Esophagus muscularis mucosa (tissue), 4 donors: ENCODE measurements at regions not wholly inside any gene's neighbourhood (a gene's known extent, or its start where the extent isn't known, plus 50 kb on each side); places are given as distances from the start of the nearest gene placed in this dataset.

Experiments
- DNase-seq: peaks from one replicate; pipeline ENCODE4 v3.0.0-alpha.2; 2017; ENCODE audit errors: extremely low spot score
- H3K27ac ChIP-seq, 4 donors: fragments of 200-600 bp; sonication (generic); replicated peaks in 1 of 4; 1 replicate in 3 of 4; 2 replicates in 1 of 4; pipeline ENCODE4 v1.5.1; 2016 to 2019; ENCODE audit warnings: mild to moderate bottlenecking in 1 of 4
- H3K27me3 ChIP-seq, 4 donors: fragments of 200-600 bp; sonication (generic); one replicate each; pipeline versions ENCODE4 v1.5.1 to v1.6.0; 2016 to 2019
- H3K36me3 ChIP-seq, 4 donors: fragments of 200-600 bp; sonication (generic); one replicate each; pipeline ENCODE4 v1.5.1; 2016 to 2019
- H3K4me1 ChIP-seq, 4 donors: fragments of 200-600 bp; sonication (generic); one replicate each; pipeline ENCODE4 v1.5.1; 2016 to 2019
- H3K4me3 ChIP-seq, 4 donors: fragments of 200-600 bp; sonication (generic); 1 replicate in 2 of 4; 2 replicates in 2 of 4; pipeline ENCODE4 v1.5.1; 2016 to 2019; ENCODE audit warnings: mild to moderate bottlenecking in 4 of 4, moderate library complexity in 1 of 4
- H3K9me3 ChIP-seq, 4 donors: fragments of 200-600 bp; sonication (generic); 1 replicate in 3 of 4; 2 replicates in 1 of 4; pipeline ENCODE4 v1.5.1; 2016 to 2019
- EP300 ChIP-seq: sonication (generic); formaldehyde crosslinking; IDR thresholded peaks from one replicate; pipeline ENCODE4 v1.6.1; 2017; ENCODE audit warnings: antibody characterized with exemption
- POLR2A ChIP-seq: fragments of 450-650 bp; IDR thresholded peaks from one replicate; pipeline ENCODE4 v1.6.1; 2017; ENCODE audit warnings: antibody characterized with exemption, moderate library complexity, mild to moderate bottlenecking, low read depth
- POLR2AphosphoS5 ChIP-seq, 2 donors: sonication (generic); formaldehyde crosslinking; IDR thresholded peaks; one replicate each; pipeline ENCODE4 v1.6.1; 2017; ENCODE audit warnings: antibody characterized with exemption in 2 of 2
- WGBS: methylation state at CpG from one replicate; pipeline ENCODE4 v1.1.5; 2018; 5-methylcytosine and 5-hydroxymethylcytosine counted together
- intact Hi-C: fragments of 100-400 bp; cut with DNase I; formaldehyde crosslinking; loops from one replicate; pipeline ENCODE4 v1.15.1; 2023
- TF ChIP-seq, protein P1 (sequence below), 3 experiments: fragments of 200-600 bp in 2 of 3; fragments of 450-650 bp in 1 of 3; sonication (generic) in 2 of 3; IDR thresholded peaks; one replicate each; pipeline ENCODE4 v1.5.1; 2017 to 2019; ENCODE audit warnings: antibody characterized with exemption in 3 of 3, mild to moderate bottlenecking in 2 of 3, moderate library complexity in 1 of 3

GRCh38 chr6:74657011-74657410 is 548.8 kb downstream of the COL12A1 start:
- Histone ChIP-seq H3K4me1 (no peaks in the 10 kb centered on the region), H3K9me3 (no peaks in the 10 kb centered on the region), H3K27ac (no peak overlapping the region), H3K4me3 (no peak overlapping the region), H3K36me3 (no peaks in the 10 kb centered on the region), H3K27me3 (no peaks in the 10 kb centered on the region)
- intact Hi-C loops = no loop called here
- DNase-seq = no peak
- 83% methylated on average over 2 of the region's 2 CpGs for WGBS
- TF ChIP-seq POLR2A = no peak
- no peak for TF ChIP-seq POLR2AphosphoS5 (IDR thresholded peaks at IDR 0.05)
- no peak for TF ChIP-seq EP300
- TF ChIP-seq, protein P1, sequence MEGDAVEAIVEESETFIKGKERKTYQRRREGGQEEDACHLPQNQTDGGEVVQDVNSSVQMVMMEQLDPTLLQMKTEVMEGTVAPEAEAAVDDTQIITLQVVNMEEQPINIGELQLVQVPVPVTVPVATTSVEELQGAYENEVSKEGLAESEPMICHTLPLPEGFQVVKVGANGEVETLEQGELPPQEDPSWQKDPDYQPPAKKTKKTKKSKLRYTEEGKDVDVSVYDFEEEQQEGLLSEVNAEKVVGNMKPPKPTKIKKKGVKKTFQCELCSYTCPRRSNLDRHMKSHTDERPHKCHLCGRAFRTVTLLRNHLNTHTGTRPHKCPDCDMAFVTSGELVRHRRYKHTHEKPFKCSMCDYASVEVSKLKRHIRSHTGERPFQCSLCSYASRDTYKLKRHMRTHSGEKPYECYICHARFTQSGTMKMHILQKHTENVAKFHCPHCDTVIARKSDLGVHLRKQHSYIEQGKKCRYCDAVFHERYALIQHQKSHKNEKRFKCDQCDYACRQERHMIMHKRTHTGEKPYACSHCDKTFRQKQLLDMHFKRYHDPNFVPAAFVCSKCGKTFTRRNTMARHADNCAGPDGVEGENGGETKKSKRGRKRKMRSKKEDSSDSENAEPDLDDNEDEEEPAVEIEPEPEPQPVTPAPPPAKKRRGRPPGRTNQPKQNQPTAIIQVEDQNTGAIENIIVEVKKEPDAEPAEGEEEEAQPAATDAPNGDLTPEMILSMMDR (IDR thresholded peaks at IDR 0.05) = no peak

- Histone ChIP-seq H3K27ac (no peak overlapping the region), H3K27me3 (no peaks in the 10 kb centered on the region), H3K36me3 (no peaks in the 10 kb centered on the region), H3K9me3 (no peaks in the 10 kb centered on the region), H3K4me3 (no peak overlapping the region), H3K4me1 (no peaks in the 10 kb centered on the region)
- WGBS = 89% methylated on average over 1 of the region's 1 CpG
- intact Hi-C loops = no loop called here
- TF ChIP-seq POLR2A = no peak
- no peak for TF ChIP-seq EP300
- TF ChIP-seq POLR2AphosphoS5 (IDR thresholded peaks at IDR 0.05) = no peak
- TF ChIP-seq, protein P1 (IDR thresholded peaks at IDR 0.05) = no peak
- no peak for DNase-seq
Measured at GRCh38 chr6:74656453-74656852, 549.4 kb downstream of the COL12A1 start.

- no peaks in the 10 kb centered on the region for H3K27me3 ChIP-seq
- H3K4me3 ChIP-seq = no peak overlapping the region
- intact Hi-C loops = no loop called here
Measured at GRCh38 chr6:74654296-74654695, 551.6 kb downstream of the COL12A1 start.

DNA sequence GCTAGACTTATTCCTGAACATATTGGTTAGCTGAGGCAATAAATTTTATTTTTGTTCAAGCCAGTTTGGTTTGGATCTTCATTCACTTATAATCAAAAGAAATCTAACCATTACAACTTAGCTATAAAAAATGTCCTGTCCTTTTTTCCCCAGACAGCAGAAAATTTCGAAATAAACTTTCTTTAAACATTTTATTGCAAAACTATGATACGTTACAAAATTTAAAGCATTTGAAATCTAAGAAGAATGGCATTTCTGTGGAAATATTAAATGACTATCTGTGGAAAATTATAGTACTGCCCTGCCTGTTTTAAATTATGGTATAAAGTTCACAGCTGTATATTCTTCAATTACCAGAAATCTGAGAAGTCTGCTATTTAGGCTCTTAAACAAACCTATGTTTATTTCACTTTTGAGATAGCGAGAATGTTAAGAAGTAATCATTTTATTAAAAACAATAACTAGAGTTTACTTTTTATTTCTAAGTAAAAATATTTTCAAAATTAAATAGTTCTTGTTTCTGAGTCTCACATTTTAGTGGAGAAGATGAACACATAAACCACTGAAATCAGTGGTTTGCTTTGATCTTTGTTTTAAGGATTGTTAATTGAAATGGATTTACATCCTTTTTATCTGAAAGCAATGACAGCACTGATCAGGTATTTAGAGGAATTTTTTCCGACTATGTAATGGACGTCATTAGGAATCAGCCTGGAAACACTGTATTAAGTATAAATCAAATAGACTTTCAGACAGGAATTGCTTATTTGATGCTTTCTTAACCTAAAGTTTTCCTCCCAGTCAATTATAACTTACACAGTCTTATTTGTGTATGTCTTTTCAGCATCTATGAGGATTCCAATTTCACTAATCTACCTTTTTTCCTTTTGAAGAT is 553.7 kb downstream of the COL12A1 start:
- no peaks in the 10 kb centered on the region for H3K9me3 ChIP-seq
- H3K27me3 ChIP-seq = no peaks in the 10 kb centered on the region
- intact Hi-C loops = no loop called here
- TF ChIP-seq, protein P1 (IDR thresholded peaks at IDR 0.05) = no peak
- TF ChIP-seq POLR2AphosphoS5 (IDR thresholded peaks at IDR 0.05) (no peak), EP300 (no peak), POLR2A (no peak)
- no peak for DNase-seq
- H3K4me3 ChIP-seq = no peak overlapping the region
- H3K27ac ChIP-seq = no peak overlapping the region
- H3K4me1 ChIP-seq = no peaks in the 10 kb centered on the region
- no peaks in the 10 kb centered on the region for H3K36me3 ChIP-seq
- WGBS = 78% methylated on average over 5 of the region's 5 CpGs

More at GRCh38 chr6:74654296-74654695, 551.6 kb downstream of the COL12A1 start:
- no peaks in the 10 kb centered on the region for H3K4me1 ChIP-seq
- no peaks in the 10 kb centered on the region for H3K9me3 ChIP-seq
- H3K36me3 ChIP-seq = no peaks in the 10 kb centered on the region
- no peak for DNase-seq
- H3K27ac ChIP-seq = no peak overlapping the region
- TF ChIP-seq, protein P1 (IDR thresholded peaks at IDR 0.05) = no peak
- TF ChIP-seq POLR2AphosphoS5 (IDR thresholded peaks at IDR 0.05) = no peak
- TF ChIP-seq EP300 = no peak
- no peak for TF ChIP-seq POLR2A
